ENCODE measurements at regions not wholly inside any gene's neighbourhood (a gene's known extent, or its start where the extent isn't known, plus 50 kb on each side); places are given as distances from the start of the nearest gene placed in this dataset.

DNA sequence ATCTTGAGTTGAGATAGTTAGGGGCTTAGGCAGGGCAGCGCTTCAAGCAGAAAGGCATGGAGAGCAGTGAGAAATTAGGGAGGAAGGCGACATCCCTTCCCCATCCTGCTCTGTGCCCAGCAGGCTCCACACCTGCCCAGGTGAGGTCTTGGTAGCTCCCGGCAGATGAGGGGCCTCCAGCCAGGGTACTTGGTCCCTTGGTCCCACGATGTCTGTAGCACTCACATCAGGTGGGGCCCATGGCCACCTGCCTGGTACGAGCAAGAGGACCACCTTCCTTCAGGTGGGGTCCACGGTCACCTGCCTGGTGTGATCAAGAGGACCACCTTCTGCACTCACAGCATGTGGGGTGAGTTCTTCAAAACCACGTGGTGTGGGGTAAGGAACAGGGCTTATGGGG, 91.2 kb downstream of the GALR1 start:
- intact Hi-C loops (cut with DNase I; ENCODE audit: low total_unique reads), result no loop called here
- TF ChIP-seq, protein P1, sequence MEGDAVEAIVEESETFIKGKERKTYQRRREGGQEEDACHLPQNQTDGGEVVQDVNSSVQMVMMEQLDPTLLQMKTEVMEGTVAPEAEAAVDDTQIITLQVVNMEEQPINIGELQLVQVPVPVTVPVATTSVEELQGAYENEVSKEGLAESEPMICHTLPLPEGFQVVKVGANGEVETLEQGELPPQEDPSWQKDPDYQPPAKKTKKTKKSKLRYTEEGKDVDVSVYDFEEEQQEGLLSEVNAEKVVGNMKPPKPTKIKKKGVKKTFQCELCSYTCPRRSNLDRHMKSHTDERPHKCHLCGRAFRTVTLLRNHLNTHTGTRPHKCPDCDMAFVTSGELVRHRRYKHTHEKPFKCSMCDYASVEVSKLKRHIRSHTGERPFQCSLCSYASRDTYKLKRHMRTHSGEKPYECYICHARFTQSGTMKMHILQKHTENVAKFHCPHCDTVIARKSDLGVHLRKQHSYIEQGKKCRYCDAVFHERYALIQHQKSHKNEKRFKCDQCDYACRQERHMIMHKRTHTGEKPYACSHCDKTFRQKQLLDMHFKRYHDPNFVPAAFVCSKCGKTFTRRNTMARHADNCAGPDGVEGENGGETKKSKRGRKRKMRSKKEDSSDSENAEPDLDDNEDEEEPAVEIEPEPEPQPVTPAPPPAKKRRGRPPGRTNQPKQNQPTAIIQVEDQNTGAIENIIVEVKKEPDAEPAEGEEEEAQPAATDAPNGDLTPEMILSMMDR (IDR thresholded peaks at IDR 0.05 in 8 of 11, conservative IDR thresholded peaks at IDR 0.05 in 3 of 11), result no peak
- TF ChIP-seq POLR2AphosphoS5 (IDR thresholded peaks at IDR 0.05), result no peak
- no peak for TF ChIP-seq POLR2A (IDR thresholded peaks at IDR 0.05)
- peaks cover 0 to 44% (median 0%) of the 10 kb centered on the region in 7 donors for H3K27me3 ChIP-seq (replicated peaks in 1 of 7)
- no peaks in the 10 kb centered on the region for H3K9me3 ChIP-seq
- H3K27ac ChIP-seq, result no peak overlapping the region
- no peaks in the 10 kb centered on the region for H3K4me1 ChIP-seq
- no peak for DNase-seq
- H3K4me3 ChIP-seq, result no peak overlapping the region
- WGBS, 5 donors, result 81 to 90% (median 84%) methylated on average over 6 to 7 of the region's 7 CpGs
- no peaks in the 10 kb centered on the region for H3K36me3 ChIP-seq

GRCh38 chr18:77341527-77342325, 92.1 kb downstream of the GALR1 start:
- Histone ChIP-seq H3K36me3 (no peaks in the 10 kb centered on the region), H3K27me3 (replicated peaks in 1 of 7) (peaks cover 0 to 34% (median 0%) of the 10 kb centered on the region in 7 donors), H3K27ac (no peak overlapping the region), H3K4me1 (no peaks in the 10 kb centered on the region), H3K9me3 (no peaks in the 10 kb centered on the region), H3K4me3 (no peak overlapping the region)
- 81 to 90% (median 86%) methylated on average over 13 to 17 of the region's 17 CpGs for WGBS, 5 donors
- intact Hi-C loops (cut with DNase I; ENCODE audit: low total_unique reads), result no loop called here
- no peak for DNase-seq
- TF ChIP-seq POLR2AphosphoS5 (IDR thresholded peaks at IDR 0.05) (no peak), POLR2A (IDR thresholded peaks at IDR 0.05) (no peak)
- TF ChIP-seq, protein P1 (IDR thresholded peaks at IDR 0.05 in 8 of 11, conservative IDR thresholded peaks at IDR 0.05 in 3 of 11), result no peak

DNA sequence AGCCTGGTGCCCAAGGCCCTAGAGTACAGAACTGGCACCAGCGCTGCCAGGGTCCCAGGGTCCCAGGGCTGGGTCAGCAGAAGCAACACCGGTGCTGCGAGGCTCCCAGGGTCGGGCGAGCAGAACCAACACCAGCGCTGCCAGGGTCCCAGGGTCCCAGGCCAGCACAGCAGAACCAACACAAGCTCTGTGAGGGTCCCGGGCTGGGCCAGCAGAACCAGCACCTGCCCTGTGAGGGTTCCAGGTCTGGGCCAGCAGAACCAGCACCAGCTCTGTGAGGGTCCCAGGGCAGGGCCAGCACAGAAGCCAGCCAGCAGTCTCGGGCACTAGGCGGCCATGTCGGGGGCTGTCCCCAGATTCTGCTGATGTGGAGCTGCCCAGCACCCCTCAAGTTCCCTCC, 93.1 kb downstream of the GALR1 start:
- H3K27me3 ChIP-seq (replicated peaks in 1 of 7), result peaks cover 0 to 32% (median 0%) of the 10 kb centered on the region in 7 donors
- intact Hi-C loops (cut with DNase I; ENCODE audit: low total_unique reads), result no loop called here
- WGBS, 5 donors, result 84 to 94% (median 89%) methylated on average over 3 to 10 of the region's 10 CpGs
- DNase-seq, result no peak
- H3K36me3 ChIP-seq, result no peaks in the 10 kb centered on the region
- no peaks in the 10 kb centered on the region for H3K9me3 ChIP-seq
- H3K4me3 ChIP-seq, result no peak overlapping the region
- H3K4me1 ChIP-seq, result no peaks in the 10 kb centered on the region
- TF ChIP-seq POLR2A (IDR thresholded peaks at IDR 0.05) (no peak), POLR2AphosphoS5 (IDR thresholded peaks at IDR 0.05) (no peak)
- TF ChIP-seq, protein P1 (IDR thresholded peaks at IDR 0.05 in 8 of 11, conservative IDR thresholded peaks at IDR 0.05 in 3 of 11), result no peak
- no peak overlapping the region for H3K27ac ChIP-seq

GRCh38 chr18:77343846-77344510, 94.3 kb downstream of the GALR1 start:
- no peaks in the 10 kb centered on the region for H3K36me3 ChIP-seq
- H3K27ac ChIP-seq, result no peak overlapping the region
- 64 to 69% (median 66%) methylated on average over 11 to 14 of the region's 14 CpGs for WGBS, 5 donors
- H3K4me3 ChIP-seq, result no peak overlapping the region
- H3K9me3 ChIP-seq, result no peaks in the 10 kb centered on the region
- intact Hi-C loops (cut with DNase I; ENCODE audit: low total_unique reads), result no loop called here
- H3K4me1 ChIP-seq, result no peaks in the 10 kb centered on the region
- TF ChIP-seq POLR2AphosphoS5 (IDR thresholded peaks at IDR 0.05), result no peak
- TF ChIP-seq, protein P1 (IDR thresholded peaks at IDR 0.05 in 8 of 11, conservative IDR thresholded peaks at IDR 0.05 in 3 of 11), result no peak
- TF ChIP-seq POLR2A (IDR thresholded peaks at IDR 0.05), result no peak
- H3K27me3 ChIP-seq (replicated peaks in 1 of 7), result peaks cover 0 to 20% (median 0%) of the 10 kb centered on the region in 7 donors
- DNase-seq, result no peak

Data from spleen (tissue), 11 donors.